IgD-negative memory B cell (primary cell): ENCODE measurements at regions not wholly inside any gene's neighbourhood (a gene's known extent, or its start where the extent isn't known, plus 50 kb on each side); places are given as distances from the start of the nearest gene placed in this dataset.
"Not testable (repeated sequence)": the region's sequence is repeated elsewhere in the genome, so short reads cannot be mapped to it uniquely, and the experiment has no call there.

Source experiments
- H3K27ac Mint-ChIP-seq, 3 donors: one replicate each; pipeline ENCODE4 v1.8.0; 2020 to 2022; ENCODE audit warnings: mild to moderate bottlenecking in 3 of 3, mixed read lengths in 3 of 3, moderate library complexity in 1 of 3
- H3K27me3 Mint-ChIP-seq: one replicate; pipeline ENCODE4 v1.8.0; 2021; ENCODE audit warnings: mixed read lengths
- H3K36me3 Mint-ChIP-seq: one replicate; pipeline ENCODE4 v1.8.0; 2020; ENCODE audit warnings: mild to moderate bottlenecking, mixed read lengths
- H3K4me1 Mint-ChIP-seq, 3 donors: one replicate each; pipeline ENCODE4 v1.8.0; 2020 to 2022; ENCODE audit warnings: mixed read lengths in 3 of 3, mild to moderate bottlenecking in 1 of 3
- H3K4me3 Mint-ChIP-seq, 4 donors: one replicate each; pipeline ENCODE4 v1.8.0; 2020 to 2022; ENCODE audit warnings: mild to moderate bottlenecking in 4 of 4, mixed read lengths in 4 of 4, moderate library complexity in 3 of 4
- H3K9me3 Mint-ChIP-seq, 3 donors: one replicate each; pipeline ENCODE4 v1.8.0; 2020 to 2021; ENCODE audit warnings: mixed read lengths in 3 of 3, mild to moderate bottlenecking in 1 of 3

GRCh38 chr4:171534391-171534790 lies 278.8 kb upstream of the GALNTL6 start:
- Mint-ChIP-seq H3K9me3 (peaks cover 0 to 2% (median 0%) of the 10 kb centered on the region in 3 donors), H3K36me3 (no peaks in the 10 kb centered on the region), H3K27me3 (no peaks in the 10 kb centered on the region), H3K4me1 (no peaks in the 10 kb centered on the region), H3K4me3 (no peak overlapping the region), H3K27ac (no peak overlapping the region)

DNA sequence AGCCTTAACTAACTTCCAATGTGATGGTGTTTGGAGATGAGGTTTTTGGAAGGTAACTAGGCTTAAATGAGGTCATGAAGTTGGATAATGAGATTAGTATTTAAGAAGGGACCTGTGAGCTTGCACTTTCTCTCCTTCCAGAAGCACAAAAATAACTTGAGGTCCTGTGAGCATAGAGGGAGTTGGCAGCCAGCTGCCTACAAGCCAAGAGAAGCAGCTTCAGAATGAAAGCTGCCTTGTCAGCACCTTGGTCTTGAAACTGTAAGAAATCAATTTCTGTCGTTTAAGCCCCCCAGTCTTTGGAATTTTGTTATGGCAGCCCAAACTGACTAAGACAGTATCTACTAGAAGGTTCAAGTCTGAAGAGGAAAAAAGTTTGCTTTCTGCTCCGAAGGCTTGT lies 280.2 kb upstream of the GALNTL6 start:
- H3K4me3 Mint-ChIP-seq = no peak overlapping the region
- H3K4me1 Mint-ChIP-seq = no peaks in the 10 kb centered on the region
- H3K9me3 Mint-ChIP-seq = peaks cover 0 to 2% (median 0%) of the 10 kb centered on the region in 3 donors

GRCh38 chr4:171524903-171525302 lies 288.3 kb upstream of the GALNTL6 start:
- H3K4me3 Mint-ChIP-seq = no peak overlapping the region

More for the DNA sequence above, 280.2 kb upstream of the GALNTL6 start:
- Mint-ChIP-seq H3K36me3 (no peaks in the 10 kb centered on the region), H3K27ac (no peak overlapping the region), H3K27me3 (no peaks in the 10 kb centered on the region)

DNA sequence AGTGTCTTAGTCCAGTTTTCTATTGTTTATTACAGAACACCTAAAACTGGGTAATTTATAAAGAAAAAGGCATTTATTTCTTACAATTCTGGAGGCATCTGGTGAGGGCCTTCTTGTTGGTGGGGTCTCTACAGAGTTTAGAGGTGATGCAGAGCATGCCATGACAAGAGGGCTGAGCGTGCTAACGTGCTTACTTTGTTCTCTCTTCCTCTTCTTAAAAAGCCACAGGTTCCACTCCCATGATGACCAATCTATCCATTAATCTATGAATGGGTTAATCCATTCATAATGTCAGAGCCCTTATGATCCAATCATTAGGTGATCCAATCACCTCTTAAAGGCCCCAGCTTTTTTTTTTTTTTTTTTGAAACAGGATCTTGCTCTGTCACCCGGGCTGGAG lies 291.5 kb upstream of the GALNTL6 start:
- no peaks in the 10 kb centered on the region for H3K36me3 Mint-ChIP-seq
- H3K4me1 Mint-ChIP-seq = peaks cover 0 to 7% (median 2%) of the 10 kb centered on the region in 3 donors
- H3K27me3 Mint-ChIP-seq = no peaks in the 10 kb centered on the region
- no peaks in the 10 kb centered on the region for H3K9me3 Mint-ChIP-seq
- no peak overlapping the region for H3K27ac Mint-ChIP-seq
- H3K4me3 Mint-ChIP-seq = no peak overlapping the region

More at GRCh38 chr4:171524903-171525302, 288.3 kb upstream of the GALNTL6 start:
- Mint-ChIP-seq H3K27ac (no peak overlapping the region), H3K27me3 (no peaks in the 10 kb centered on the region), H3K36me3 (no peaks in the 10 kb centered on the region), H3K9me3 (no peaks in the 10 kb centered on the region), H3K4me1 (peaks cover 0 to 2% (median 0%) of the 10 kb centered on the region in 3 donors)

GRCh38 chr4:171519457-171519856 lies 293.7 kb upstream of the GALNTL6 start:
- peaks cover 0 to 1% (median 0%) of the 10 kb centered on the region in 3 donors for H3K9me3 Mint-ChIP-seq
- peaks cover 0 to 8% (median 4%) of the 10 kb centered on the region in 3 donors for H3K4me1 Mint-ChIP-seq
- no peaks in the 10 kb centered on the region for H3K36me3 Mint-ChIP-seq
- H3K4me3 Mint-ChIP-seq = no peak overlapping the region
- H3K27ac Mint-ChIP-seq = no peak overlapping the region
- no peaks in the 10 kb centered on the region for H3K27me3 Mint-ChIP-seq

- H3K9me3 Mint-ChIP-seq = peaks cover 0 to 1% (median 0%) of the 10 kb centered on the region in 3 donors
- H3K27ac Mint-ChIP-seq = no peak overlapping the region
- H3K36me3 Mint-ChIP-seq = no peaks in the 10 kb centered on the region
- H3K4me3 Mint-ChIP-seq = no peak overlapping the region
- H3K27me3 Mint-ChIP-seq = no peaks in the 10 kb centered on the region
- H3K4me1 Mint-ChIP-seq = peaks cover 0 to 8% (median 4%) of the 10 kb centered on the region in 3 donors
Observed at GRCh38 chr4:171517883-171518282, 295.3 kb upstream of the GALNTL6 start.

DNA sequence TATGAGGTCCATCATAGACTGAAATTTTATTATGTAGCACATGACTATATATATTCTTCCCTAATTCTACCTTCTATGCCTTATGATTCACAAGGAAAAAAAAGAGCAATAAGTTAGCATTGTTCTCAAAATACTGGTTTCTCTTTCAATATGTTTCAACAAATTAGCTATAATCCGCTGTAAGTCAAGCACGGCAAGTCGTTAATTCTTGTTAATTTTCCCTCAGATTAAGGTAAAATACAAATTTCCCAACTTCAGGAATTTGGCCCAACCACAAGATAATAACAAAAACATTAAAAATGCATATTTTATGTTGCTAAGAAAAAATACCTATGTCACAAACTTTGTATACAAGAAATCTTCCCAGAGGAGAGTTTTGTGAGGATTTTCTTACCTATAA lies 296.5 kb upstream of the GALNTL6 start:
- Mint-ChIP-seq H3K4me1 (peaks cover 0 to 7% (median 4%) of the 10 kb centered on the region in 3 donors), H3K36me3 (no peaks in the 10 kb centered on the region), H3K9me3 (peaks cover 0 to 6% (median 1%) of the 10 kb centered on the region in 3 donors), H3K4me3 (no peak overlapping the region), H3K27me3 (no peaks in the 10 kb centered on the region), H3K27ac (no peak overlapping the region)

- Mint-ChIP-seq H3K9me3 (no peaks in the 10 kb centered on the region), H3K4me3 (no peak overlapping the region), H3K4me1 (no peaks in the 10 kb centered on the region), H3K27me3 (peaks cover 4% of the 10 kb centered on the region), H3K36me3 (no peaks in the 10 kb centered on the region), H3K27ac (no peak overlapping the region)
Observed at GRCh38 chr4:171484681-171485080, 328.5 kb upstream of the GALNTL6 start.

- H3K27ac Mint-ChIP-seq = no peak overlapping the region
- no peaks in the 10 kb centered on the region for H3K9me3 Mint-ChIP-seq
- H3K36me3 Mint-ChIP-seq = no peaks in the 10 kb centered on the region
- peaks cover 0 to 2% (median 0%) of the 10 kb centered on the region in 3 donors for H3K4me1 Mint-ChIP-seq
- no peaks in the 10 kb centered on the region for H3K27me3 Mint-ChIP-seq
- no peak overlapping the region for H3K4me3 Mint-ChIP-seq
Observed at GRCh38 chr4:171478181-171478580, 335.0 kb upstream of the GALNTL6 start.

GRCh38 chr4:171475111-171475510 lies 338.1 kb upstream of the GALNTL6 start:
- H3K4me1 Mint-ChIP-seq, H3K9me3 Mint-ChIP-seq, H3K36me3 Mint-ChIP-seq, H3K4me3 Mint-ChIP-seq, H3K27ac Mint-ChIP-seq, H3K27me3 Mint-ChIP-seq: not testable (repeated sequence)

DNA sequence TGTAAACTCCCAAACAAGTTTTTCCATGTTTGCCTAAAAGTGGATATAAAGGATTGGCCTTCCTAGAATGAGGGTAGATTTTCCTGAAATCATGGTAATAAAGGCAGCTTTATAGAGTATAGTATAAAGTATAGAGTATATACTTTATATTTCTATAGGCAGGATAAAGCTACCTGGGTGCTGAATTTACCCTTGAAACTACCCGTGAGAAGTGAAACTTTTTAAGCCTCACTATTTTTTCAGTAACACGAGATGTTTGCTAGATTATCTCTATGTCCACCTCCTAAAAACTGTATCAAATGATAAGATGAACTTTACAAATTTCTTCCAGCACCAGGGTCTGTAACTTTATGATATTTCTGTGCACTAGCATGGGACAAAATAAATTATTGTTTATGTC lies 340.0 kb upstream of the GALNTL6 start:
- peaks cover 0 to 2% (median 0%) of the 10 kb centered on the region in 3 donors for H3K9me3 Mint-ChIP-seq
- H3K4me1 Mint-ChIP-seq = peaks cover 0 to 2% (median 0%) of the 10 kb centered on the region in 3 donors
- no peak overlapping the region for H3K4me3 Mint-ChIP-seq
- H3K27ac Mint-ChIP-seq = no peak overlapping the region
- no peaks in the 10 kb centered on the region for H3K27me3 Mint-ChIP-seq
- no peaks in the 10 kb centered on the region for H3K36me3 Mint-ChIP-seq

DNA sequence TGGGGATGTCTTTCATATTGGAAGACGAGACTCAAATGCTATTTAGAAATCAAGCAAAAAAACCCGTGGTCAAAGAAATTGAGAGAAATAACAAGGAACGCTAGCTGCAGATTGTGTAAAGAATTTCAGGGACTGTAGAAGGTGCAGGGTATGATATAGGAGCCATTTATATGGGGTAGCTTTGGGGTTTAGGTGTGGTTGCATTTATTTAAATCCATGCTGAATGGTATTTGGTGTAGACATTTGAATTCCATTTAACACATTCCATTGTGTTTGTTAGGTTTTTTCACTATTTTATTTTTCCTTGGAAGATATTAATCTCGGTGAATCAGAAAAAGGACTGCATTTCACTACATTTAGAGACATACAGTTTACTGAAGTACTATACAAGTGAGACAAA lies 341.0 kb upstream of the GALNTL6 start:
- Mint-ChIP-seq H3K27me3 (no peaks in the 10 kb centered on the region), H3K4me3 (no peak overlapping the region), H3K36me3 (no peaks in the 10 kb centered on the region), H3K27ac (no peak overlapping the region), H3K4me1 (peaks cover 0 to 2% (median 0%) of the 10 kb centered on the region in 3 donors), H3K9me3 (peaks cover 0 to 2% (median 0%) of the 10 kb centered on the region in 3 donors)

DNA sequence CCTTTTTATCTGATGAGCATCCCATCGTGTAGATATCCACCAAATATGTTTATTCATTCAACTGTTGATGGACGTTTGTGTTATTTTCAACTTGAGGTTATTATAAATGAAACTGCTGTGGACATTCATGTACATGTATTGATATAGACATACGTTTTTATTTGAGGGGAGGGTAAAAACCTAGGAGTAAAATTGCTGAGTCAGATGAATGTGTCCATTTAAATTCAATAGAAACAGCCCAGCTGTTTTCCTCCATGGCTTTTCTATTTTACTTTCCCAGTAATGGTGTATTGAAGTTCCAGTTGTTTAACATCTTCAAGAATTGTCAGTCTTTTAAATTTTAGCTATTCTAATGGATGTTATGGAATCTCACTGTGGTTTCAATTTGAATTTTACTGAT lies 348.7 kb upstream of the GALNTL6 start:
- no peaks in the 10 kb centered on the region for H3K36me3 Mint-ChIP-seq
- peaks cover 0 to 2% (median 0%) of the 10 kb centered on the region in 3 donors for H3K9me3 Mint-ChIP-seq
- H3K4me1 Mint-ChIP-seq = peaks cover 0 to 2% (median 0%) of the 10 kb centered on the region in 3 donors
- H3K27me3 Mint-ChIP-seq = no peaks in the 10 kb centered on the region
- H3K4me3 Mint-ChIP-seq = no peak overlapping the region
- H3K27ac Mint-ChIP-seq = no peak overlapping the region

DNA sequence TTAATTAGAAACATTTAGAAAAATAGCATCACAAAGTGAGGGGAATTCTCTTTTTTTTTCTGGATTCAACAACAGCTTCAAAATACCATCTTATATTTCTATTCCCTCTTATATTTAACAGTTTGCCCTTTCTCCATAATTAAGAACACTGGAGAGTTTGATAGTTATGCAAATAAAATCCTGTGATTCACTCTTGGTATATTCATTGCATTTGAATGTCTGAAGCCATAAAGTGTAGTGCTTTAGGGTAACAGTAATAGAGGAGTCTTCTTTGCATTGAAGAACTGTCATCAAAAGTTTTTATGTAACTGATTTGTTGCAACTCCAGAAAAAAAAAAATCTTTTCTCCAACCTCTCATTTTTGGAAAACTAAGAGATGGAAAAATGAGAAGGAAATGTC lies 352.0 kb upstream of the GALNTL6 start:
- Mint-ChIP-seq H3K27me3 (no peaks in the 10 kb centered on the region), H3K27ac (no peak overlapping the region), H3K4me1 (peaks cover 0 to 2% (median 0%) of the 10 kb centered on the region in 3 donors), H3K9me3 (peaks cover 0 to 11% (median 4%) of the 10 kb centered on the region in 3 donors), H3K4me3 (no peak overlapping the region), H3K36me3 (no peaks in the 10 kb centered on the region)

- H3K9me3 Mint-ChIP-seq = no peaks in the 10 kb centered on the region
- H3K27ac Mint-ChIP-seq = no peak overlapping the region
- H3K4me3 Mint-ChIP-seq = no peak overlapping the region
- H3K27me3 Mint-ChIP-seq = no peaks in the 10 kb centered on the region
- H3K36me3 Mint-ChIP-seq = no peaks in the 10 kb centered on the region
- no peaks in the 10 kb centered on the region for H3K4me1 Mint-ChIP-seq
Observed at GRCh38 chr4:171448919-171449481, 364.2 kb upstream of the GALNTL6 start.

GRCh38 chr4:171448358-171448757 lies 364.8 kb upstream of the GALNTL6 start:
- H3K36me3 Mint-ChIP-seq = no peaks in the 10 kb centered on the region
- no peaks in the 10 kb centered on the region for H3K9me3 Mint-ChIP-seq
- H3K27me3 Mint-ChIP-seq = no peaks in the 10 kb centered on the region

More at GRCh38 chr4:171448358-171448757, 364.8 kb upstream of the GALNTL6 start:
- no peak overlapping the region for H3K27ac Mint-ChIP-seq
- no peaks in the 10 kb centered on the region for H3K4me1 Mint-ChIP-seq
- H3K4me3 Mint-ChIP-seq = no peak overlapping the region
